ENCODE measurements at regions not wholly inside any gene's neighbourhood (a gene's known extent, or its start where the extent isn't known, plus 50 kb on each side); places are given as distances from the start of the nearest gene placed in this dataset.

DNA sequence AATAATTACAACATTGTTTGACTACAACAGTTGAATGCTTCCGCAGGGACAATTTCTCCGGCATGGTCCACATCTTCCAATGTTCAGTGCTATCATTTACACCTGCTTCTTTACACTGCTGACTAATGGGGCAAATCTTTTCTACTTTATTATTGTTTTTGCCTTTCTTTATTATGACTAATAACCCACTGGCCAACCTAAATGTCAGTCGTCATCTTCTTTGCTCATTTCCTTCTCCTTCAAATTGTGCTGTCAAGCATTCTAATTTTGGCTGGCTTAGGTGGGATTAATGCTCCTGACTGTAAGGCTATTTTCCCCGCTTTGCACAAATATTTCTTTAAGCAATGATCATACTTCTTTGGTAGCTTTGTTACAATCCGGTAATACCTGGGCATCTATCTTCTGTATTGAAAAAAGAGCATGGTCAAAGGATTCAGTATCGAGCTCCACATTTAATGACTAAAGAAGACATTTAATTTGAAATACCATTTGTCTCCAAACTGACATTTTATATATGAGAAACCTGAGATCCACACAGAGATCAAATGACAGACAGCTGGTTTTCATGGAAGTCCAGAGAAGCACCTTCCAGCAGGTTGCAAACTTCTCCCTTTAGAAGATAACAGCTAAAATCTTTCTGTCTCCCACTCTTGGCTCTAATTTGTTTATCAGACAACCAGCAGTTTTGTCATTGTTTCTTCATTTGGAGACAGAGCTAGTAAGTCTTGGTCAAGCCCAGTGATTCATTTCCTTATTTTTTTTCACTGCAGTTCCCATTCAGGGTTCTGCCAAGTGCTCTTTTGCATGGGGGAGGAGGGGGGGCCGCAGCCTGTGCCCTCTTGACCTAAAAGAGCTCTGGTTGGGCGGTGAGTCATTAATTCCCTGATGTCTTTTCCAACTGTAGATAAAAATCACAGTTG is 132.9 kb downstream of the SOCS6 start:
- H3K9me3 Mint-ChIP-seq (ENCODE audit: unreplicated experiment), result no peaks in the 10 kb centered on the region

DNA sequence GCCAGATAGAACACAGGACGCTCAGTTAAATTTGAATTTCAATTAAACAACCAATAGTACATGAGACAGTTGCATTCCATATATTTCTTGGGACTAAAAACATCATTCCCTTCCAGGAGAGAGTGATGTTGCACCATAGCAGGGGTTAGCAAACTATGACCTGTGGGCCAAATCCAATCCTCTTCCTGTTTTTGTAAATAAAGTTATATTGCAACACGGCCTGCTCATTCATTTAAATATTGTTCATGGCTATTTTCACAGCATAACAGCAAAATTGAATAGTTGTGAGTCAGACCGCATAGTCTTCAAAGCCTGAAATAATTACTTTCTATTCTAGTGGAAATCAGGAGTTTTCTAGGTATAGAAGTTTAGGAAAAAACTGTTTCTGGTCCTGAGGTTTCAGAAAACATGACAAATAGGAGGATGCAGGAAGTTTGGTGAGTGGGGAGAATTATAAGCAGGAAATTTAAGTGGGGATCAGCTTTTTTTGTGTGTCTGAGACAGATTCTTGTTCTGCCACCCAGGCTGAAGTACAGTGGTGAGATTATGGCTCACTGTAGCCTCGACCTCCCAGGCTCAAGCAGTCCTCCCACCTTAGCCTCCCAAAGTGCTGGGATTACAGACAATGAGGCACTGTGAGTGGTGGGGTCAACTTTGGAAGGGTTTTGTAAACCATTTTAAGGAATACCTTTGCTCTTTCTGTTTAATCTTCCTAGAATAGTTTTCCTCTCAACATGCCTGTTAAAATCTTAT is 131.5 kb downstream of the SOCS6 start:
- H3K36me3 Mint-ChIP-seq (ENCODE audit: insufficient read depth, unreplicated experiment), result peaks cover 5% of the 10 kb centered on the region
- intact Hi-C loops (cut with micrococcal nuclease), result loop anchor here (5.0 kb wide), 1 partner anchor 48 kb away; no protein-coding TSS in a partner anchor
- H3K4me1 Mint-ChIP-seq (ENCODE audit: insufficient read depth, unreplicated experiment), result peaks cover 58% of the 10 kb centered on the region
- no peaks in the 10 kb centered on the region for H3K9me3 Mint-ChIP-seq (ENCODE audit: unreplicated experiment)
- TF ChIP-seq, protein P1, sequence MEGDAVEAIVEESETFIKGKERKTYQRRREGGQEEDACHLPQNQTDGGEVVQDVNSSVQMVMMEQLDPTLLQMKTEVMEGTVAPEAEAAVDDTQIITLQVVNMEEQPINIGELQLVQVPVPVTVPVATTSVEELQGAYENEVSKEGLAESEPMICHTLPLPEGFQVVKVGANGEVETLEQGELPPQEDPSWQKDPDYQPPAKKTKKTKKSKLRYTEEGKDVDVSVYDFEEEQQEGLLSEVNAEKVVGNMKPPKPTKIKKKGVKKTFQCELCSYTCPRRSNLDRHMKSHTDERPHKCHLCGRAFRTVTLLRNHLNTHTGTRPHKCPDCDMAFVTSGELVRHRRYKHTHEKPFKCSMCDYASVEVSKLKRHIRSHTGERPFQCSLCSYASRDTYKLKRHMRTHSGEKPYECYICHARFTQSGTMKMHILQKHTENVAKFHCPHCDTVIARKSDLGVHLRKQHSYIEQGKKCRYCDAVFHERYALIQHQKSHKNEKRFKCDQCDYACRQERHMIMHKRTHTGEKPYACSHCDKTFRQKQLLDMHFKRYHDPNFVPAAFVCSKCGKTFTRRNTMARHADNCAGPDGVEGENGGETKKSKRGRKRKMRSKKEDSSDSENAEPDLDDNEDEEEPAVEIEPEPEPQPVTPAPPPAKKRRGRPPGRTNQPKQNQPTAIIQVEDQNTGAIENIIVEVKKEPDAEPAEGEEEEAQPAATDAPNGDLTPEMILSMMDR (IDR thresholded peaks at IDR 0.05; ENCODE audit: unreplicated experiment), result no peak
- peak overlapping the region; percentile 2 for H3K4me3 Mint-ChIP-seq (ENCODE audit: unreplicated experiment)
- no peaks in the 10 kb centered on the region for H3K27me3 Mint-ChIP-seq (ENCODE audit: insufficient read depth, unreplicated experiment)
- TSS peak; percentile 64 for BruUV-seq (replicated peaks)
- peak overlapping the region; percentile 87 for H3K27ac Mint-ChIP-seq (ENCODE audit: low read depth, unreplicated experiment)
- DNase-seq (ENCODE audit: unreplicated experiment), result peak; percentile 89
- POLR2A ChIA-PET, result interaction anchor here (0.7 to 2.6 kb wide), 4 partner anchors 47 to 131 kb away, joined by 3 to 16 read pairs (median 9); partner anchors contain the start of gene SOCS6
- CTCF ChIA-PET, result interaction anchor here (1.0 to 7.5 kb wide), 2 partner anchors 13 to 87 kb away, joined by 4 to 41 read pairs; no protein-coding TSS in a partner anchor

More for the DNA sequence above, 132.9 kb downstream of the SOCS6 start:
- DNase-seq (ENCODE audit: unreplicated experiment), result peak; percentile 97
- peak overlapping the region; percentile 26 for H3K4me3 Mint-ChIP-seq (ENCODE audit: unreplicated experiment)
- TF ChIP-seq, protein P1 (IDR thresholded peaks at IDR 0.05; ENCODE audit: unreplicated experiment), result no peak
- peaks cover 5% of the 10 kb centered on the region for H3K36me3 Mint-ChIP-seq (ENCODE audit: insufficient read depth, unreplicated experiment)
- ChIA-PET CTCF (interaction anchor here (0.6 to 7.5 kb wide), 9 partner anchors 12 to 1658 kb away, joined by 3 to 41 read pairs (median 3); no protein-coding TSS in a partner anchor), POLR2A (interaction anchor here (0.6 to 2.6 kb wide), 23 partner anchors 9 to 1131 kb away, joined by 3 to 16 read pairs (median 4); partner anchors contain the start of genes RTTN and SOCS6)
- intact Hi-C loops (cut with micrococcal nuclease), result loop anchor here (1.0 to 5.0 kb wide), 3 partner anchors 49 to 88 kb away; no protein-coding TSS in a partner anchor
- no peaks in the 10 kb centered on the region for H3K27me3 Mint-ChIP-seq (ENCODE audit: insufficient read depth, unreplicated experiment)
- TSS peak; percentile 93 for BruUV-seq (replicated peaks)
- peaks cover 53% of the 10 kb centered on the region for H3K4me1 Mint-ChIP-seq (ENCODE audit: insufficient read depth, unreplicated experiment)
- H3K27ac Mint-ChIP-seq (ENCODE audit: low read depth, unreplicated experiment), result peak overlapping the region; percentile 87

DNA sequence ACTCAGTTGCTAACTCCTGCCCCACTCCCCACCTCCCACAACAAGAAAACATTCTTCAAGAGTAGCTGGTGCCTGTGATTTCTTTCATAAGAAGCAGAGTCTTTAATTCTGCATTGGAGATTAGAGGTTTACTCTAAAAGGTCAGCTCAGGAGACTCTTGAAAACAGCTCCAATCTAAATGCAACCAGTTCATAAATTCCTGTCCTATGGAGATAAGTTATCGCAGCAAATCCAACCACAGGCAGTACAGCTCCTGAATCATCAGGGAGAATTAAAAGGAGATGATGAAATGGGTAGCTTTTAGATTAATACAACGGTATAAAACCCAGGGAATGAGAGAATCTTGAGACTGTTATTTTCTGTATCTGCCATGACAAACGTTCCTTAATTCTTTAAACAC is 130.7 kb downstream of the SOCS6 start:
- peaks cover 5% of the 10 kb centered on the region for H3K36me3 Mint-ChIP-seq (ENCODE audit: insufficient read depth, unreplicated experiment)
- POLR2A ChIA-PET, result interaction anchor here (0.8 kb wide), 1 partner anchor 46 kb away, joined by 3 read pairs; no protein-coding TSS in a partner anchor
- BruUV-seq (replicated peaks), result no TSS peak
- peak overlapping the region; percentile 87 for H3K27ac Mint-ChIP-seq (ENCODE audit: low read depth, unreplicated experiment)
- no peaks in the 10 kb centered on the region for H3K27me3 Mint-ChIP-seq (ENCODE audit: insufficient read depth, unreplicated experiment)
- DNase-seq (ENCODE audit: unreplicated experiment), result peak; percentile 26
- intact Hi-C loops (cut with micrococcal nuclease), result no loop called here
- H3K4me1 Mint-ChIP-seq (ENCODE audit: insufficient read depth, unreplicated experiment), result peaks cover 58% of the 10 kb centered on the region
- TF ChIP-seq, protein P1 (IDR thresholded peaks at IDR 0.05; ENCODE audit: unreplicated experiment), result no peak
- H3K9me3 Mint-ChIP-seq (ENCODE audit: unreplicated experiment), result no peaks in the 10 kb centered on the region
- no peak overlapping the region for H3K4me3 Mint-ChIP-seq (ENCODE audit: unreplicated experiment)
- CTCF ChIA-PET, result interaction anchor here (0.6 to 7.5 kb wide), 2 partner anchors 14 to 70 kb away, joined by 3 to 41 read pairs; no protein-coding TSS in a partner anchor

All from MCF 10A (cell line).